ENCODE measurements at regions not wholly inside any gene's neighbourhood (a gene's known extent, or its start where the extent isn't known, plus 50 kb on each side); places are given as distances from the start of the nearest gene placed in this dataset.

- no peaks in the 10 kb centered on the region for H3K36me3 Mint-ChIP-seq (ENCODE audit: low read depth)
- H3K4me1 Mint-ChIP-seq: no peaks in the 10 kb centered on the region
- no peak overlapping the region for H3K27ac Mint-ChIP-seq (ENCODE audit: unreplicated experiment)
- DNase-seq (ENCODE audit: low read depth, low spot score): no peak
- no peaks in the 10 kb centered on the region for H3K9me3 Mint-ChIP-seq
- no peaks in the 10 kb centered on the region for H3K27me3 Mint-ChIP-seq (ENCODE audit: low read depth)
- TF ChIP-seq CTCF (conservative IDR thresholded peaks at IDR 0.05): no peak
- no peak overlapping the region for H3K4me3 Mint-ChIP-seq
These were observed 131.1 kb upstream of the HTR2A start for GRCh38 chr13:47027780-47028437.

GRCh38 chr13:47025791-47026447 lies 129.1 kb upstream of the HTR2A start:
- H3K36me3 Mint-ChIP-seq (ENCODE audit: low read depth): no peaks in the 10 kb centered on the region
- H3K27ac Mint-ChIP-seq (ENCODE audit: unreplicated experiment): no peak overlapping the region
- TF ChIP-seq CTCF (conservative IDR thresholded peaks at IDR 0.05): no peak
- peaks cover 3% of the 10 kb centered on the region for H3K9me3 Mint-ChIP-seq
- DNase-seq (ENCODE audit: low read depth, low spot score): no peak
- no peaks in the 10 kb centered on the region for H3K4me1 Mint-ChIP-seq
- H3K4me3 Mint-ChIP-seq: no peak overlapping the region
- H3K27me3 Mint-ChIP-seq (ENCODE audit: low read depth): no peaks in the 10 kb centered on the region

GRCh38 chr13:47019977-47020376 lies 123.1 kb upstream of the HTR2A start:
- Mint-ChIP-seq H3K9me3 (peaks cover 7% of the 10 kb centered on the region), H3K4me1 (no peaks in the 10 kb centered on the region), H3K27me3 (ENCODE audit: low read depth) (no peaks in the 10 kb centered on the region), H3K36me3 (ENCODE audit: low read depth) (no peaks in the 10 kb centered on the region), H3K27ac (ENCODE audit: unreplicated experiment) (no peak overlapping the region), H3K4me3 (no peak overlapping the region)
- no peak for TF ChIP-seq CTCF (conservative IDR thresholded peaks at IDR 0.05)
- no peak for DNase-seq (ENCODE audit: low read depth, low spot score)

GRCh38 chr13:47017476-47017875 lies 120.6 kb upstream of the HTR2A start:
- Mint-ChIP-seq H3K4me3 (no peak overlapping the region), H3K27ac (ENCODE audit: unreplicated experiment) (no peak overlapping the region), H3K9me3 (peaks cover 7% of the 10 kb centered on the region), H3K4me1 (no peaks in the 10 kb centered on the region), H3K36me3 (ENCODE audit: low read depth) (no peaks in the 10 kb centered on the region), H3K27me3 (ENCODE audit: low read depth) (no peaks in the 10 kb centered on the region)
- DNase-seq (ENCODE audit: low read depth, low spot score): no peak
- TF ChIP-seq CTCF (conservative IDR thresholded peaks at IDR 0.05): no peak

- no peak for TF ChIP-seq CTCF (conservative IDR thresholded peaks at IDR 0.05)
- DNase-seq (ENCODE audit: low read depth, low spot score): no peak
- H3K4me1 Mint-ChIP-seq: no peaks in the 10 kb centered on the region
- no peaks in the 10 kb centered on the region for H3K9me3 Mint-ChIP-seq
- H3K27ac Mint-ChIP-seq (ENCODE audit: unreplicated experiment): no peak overlapping the region
- no peaks in the 10 kb centered on the region for H3K36me3 Mint-ChIP-seq (ENCODE audit: low read depth)
- H3K4me3 Mint-ChIP-seq: no peak overlapping the region
- H3K27me3 Mint-ChIP-seq (ENCODE audit: low read depth): no peaks in the 10 kb centered on the region
These were observed 111.5 kb upstream of the HTR2A start for GRCh38 chr13:47008318-47008717.

All from neural crest cell (in vitro differentiated cells).